GM23338 (cell line): ENCODE measurements at regions not wholly inside any gene's neighbourhood (a gene's known extent, or its start where the extent isn't known, plus 50 kb on each side); places are given as distances from the start of the nearest gene placed in this dataset.

ENCODE experiments used
- CREB1 ChIP-seq: fragments of 250-450 bp; sonication (Bioruptor Pico); IDR thresholded peaks from 2 replicates; pipeline ENCODE4 v1.5.0; 2020; ENCODE audit warnings: low read depth, mild to moderate bottlenecking, moderate library complexity
- CTCF ChIP-seq, 2 experiments: fragments of 200-600 bp in 1 of 2; sonication (generic) in 1 of 2; conservative IDR thresholded peaks; 2 replicates each; pipeline versions ENCODE4 v1.5.1 to v1.6.1; 2016 to 2017; ENCODE audit warnings: antibody characterized with exemption in 2 of 2, low read depth in 2 of 2, mild to moderate bottlenecking in 2 of 2, moderate library complexity in 1 of 2
- ETS1 ChIP-seq: IDR thresholded peaks from 2 replicates; pipeline ENCODE4 v1.6.1; 2016; ENCODE audit warnings: antibody characterized with exemption
- EZH2 ChIP-seq: fragments of 200-600 bp; sonication (generic); IDR thresholded peaks from one replicate; pipeline ENCODE4 v1.8.0; 2017; ENCODE audit warnings: antibody characterized with exemption, mild to moderate bottlenecking, low read depth; ENCODE audit not compliant: unreplicated experiment
- EZH2phosphoT487 ChIP-seq: fragments of 200-600 bp; sonication (generic); IDR thresholded peaks from one replicate; pipeline ENCODE4 v1.8.1; 2018; ENCODE audit warnings: antibody characterized with exemption; ENCODE audit not compliant: unreplicated experiment
- JUNB ChIP-seq: IDR thresholded peaks from one replicate; pipeline ENCODE4 v1.6.1; 2016; ENCODE audit warnings: antibody characterized with exemption; ENCODE audit not compliant: unreplicated experiment
- NANOG ChIP-seq: IDR thresholded peaks from 2 replicates; pipeline ENCODE4 v1.6.1; 2016; ENCODE audit warnings: antibody characterized with exemption, borderline replicate concordance
- POLR2AphosphoS5 ChIP-seq: IDR thresholded peaks from 2 replicates; pipeline ENCODE4 v1.6.1; 2016; ENCODE audit warnings: antibody characterized with exemption, low read depth
- REST ChIP-seq: IDR thresholded peaks from one replicate; pipeline ENCODE4 v1.6.1; 2018; ENCODE audit warnings: antibody characterized with exemption; ENCODE audit not compliant: unreplicated experiment
- ZNF462 ChIP-seq: fragments of 250-450 bp; sonication (Bioruptor Pico); IDR thresholded peaks from 2 replicates; pipeline ENCODE4 v1.5.0; 2020; ENCODE audit warnings: mild to moderate bottlenecking, moderate library complexity

- TF ChIP-seq CTCF (conservative IDR thresholded peaks at IDR 0.05; ENCODE audit: low read depth in 2 of 2), result no peak
- TF ChIP-seq EZH2phosphoT487, result no peak
- no peak for TF ChIP-seq REST
- no peak for TF ChIP-seq EZH2
- no peak for TF ChIP-seq POLR2AphosphoS5
- no peak for TF ChIP-seq NANOG
- no peak for TF ChIP-seq JUNB
- no peak for TF ChIP-seq CREB1 (CRISPR knock-in tag)
- TF ChIP-seq ETS1, result no peak
- TF ChIP-seq ZNF462 (CRISPR knock-in tag), result no peak
Measured at GRCh38 chr10:43945094-43945730, 296.5 kb upstream of the ZNF32 start.
